ENCODE measurements at regions not wholly inside any gene's neighbourhood (a gene's known extent, or its start where the extent isn't known, plus 50 kb on each side); places are given as distances from the start of the nearest gene placed in this dataset.

- DNase-seq (ENCODE audit: low read depth), result no peak
- peak; percentile 45 for TF ChIP-seq CTCF (conservative IDR thresholded peaks at IDR 0.05; ENCODE audit: low read depth, low read length)
Measured at GRCh38 chr15:89399238-89400115, 64.9 kb upstream of the POLG start.

GRCh38 chr15:89398896-89399237, 64.2 kb upstream of the POLG start:
- no peak for DNase-seq (ENCODE audit: low read depth)
- H3K4me3 ChIP-seq (ENCODE audit: low read depth, low read length), result no peak overlapping the region
- TF ChIP-seq CTCF (conservative IDR thresholded peaks at IDR 0.05; ENCODE audit: low read depth, low read length), result no peak

More at GRCh38 chr15:89399238-89400115, 64.9 kb upstream of the POLG start:
- no peak overlapping the region for H3K4me3 ChIP-seq (ENCODE audit: low read depth, low read length)

- DNase-seq (ENCODE audit: low read depth), result no peak
- no peak overlapping the region for H3K4me3 ChIP-seq (ENCODE audit: low read depth, low read length)
Measured at GRCh38 chr15:89397653-89398023, 63.0 kb upstream of the POLG start.

GRCh38 chr15:89396723-89397652, 62.4 kb upstream of the POLG start:
- no peak for TF ChIP-seq CTCF (conservative IDR thresholded peaks at IDR 0.05; ENCODE audit: low read depth, low read length)
- no peak for DNase-seq (ENCODE audit: low read depth)
- H3K4me3 ChIP-seq (ENCODE audit: low read depth, low read length), result no peak overlapping the region

More at GRCh38 chr15:89397653-89398023, 63.0 kb upstream of the POLG start:
- TF ChIP-seq CTCF (conservative IDR thresholded peaks at IDR 0.05; ENCODE audit: low read depth, low read length), result no peak

GRCh38 chr15:89395996-89396395, 61.4 kb upstream of the POLG start:
- no peak for TF ChIP-seq CTCF (conservative IDR thresholded peaks at IDR 0.05; ENCODE audit: low read depth, low read length)
- H3K4me3 ChIP-seq (ENCODE audit: low read depth, low read length), result no peak overlapping the region
- no peak for DNase-seq (ENCODE audit: low read depth)

- H3K4me3 ChIP-seq (ENCODE audit: low read depth, low read length), result no peak overlapping the region
- no peak for TF ChIP-seq CTCF (conservative IDR thresholded peaks at IDR 0.05; ENCODE audit: low read depth, low read length)
- no peak for DNase-seq (ENCODE audit: low read depth)
Measured at GRCh38 chr15:89395461-89395871, 60.8 kb upstream of the POLG start.

All from choroid plexus epithelial cell (primary cell).